ENCODE measurements at regions not wholly inside any gene's neighbourhood (a gene's known extent, or its start where the extent isn't known, plus 50 kb on each side); places are given as distances from the start of the nearest gene placed in this dataset.

DNA sequence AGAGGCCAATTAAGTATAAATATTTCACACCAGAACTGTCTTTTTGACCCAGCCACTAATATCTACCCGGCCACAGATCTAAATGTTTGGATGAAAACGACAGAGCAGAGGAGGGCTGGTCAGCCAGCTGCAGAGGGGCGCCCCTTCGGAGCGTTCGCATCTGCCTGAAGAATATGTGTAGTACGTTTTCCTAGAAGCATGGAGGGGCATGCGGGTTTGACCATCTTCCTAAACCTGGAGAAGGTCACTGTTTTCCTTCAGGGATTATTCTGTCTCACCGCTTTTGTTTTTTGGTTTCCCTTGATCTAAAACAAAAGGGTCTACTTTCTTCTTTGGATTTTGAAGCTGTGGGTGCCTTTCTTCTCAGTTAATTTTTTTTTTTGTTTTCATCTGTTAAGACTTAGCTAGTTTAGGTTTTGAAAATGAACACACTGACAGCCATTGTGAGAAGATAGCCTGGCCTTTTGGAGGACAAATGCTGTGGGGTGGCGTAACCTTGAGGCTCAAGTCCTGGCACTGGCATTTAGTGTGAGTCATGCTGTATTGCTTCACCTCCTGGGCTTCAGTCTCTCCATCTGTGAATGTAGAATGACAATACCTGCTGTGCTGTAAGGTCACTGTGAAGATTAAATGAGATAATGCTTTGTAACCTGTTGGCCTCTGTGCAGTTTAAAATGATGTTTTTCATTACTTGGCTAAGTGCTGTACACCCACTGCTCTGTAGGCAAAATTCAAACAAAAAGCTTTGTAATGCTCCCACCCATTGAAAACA, 74.1 kb upstream of the IRF2BP2 start:
- peak; percentile 9 for DNase-seq

GRCh38 chr1:234683127-234683860, 73.3 kb upstream of the IRF2BP2 start:
- no peak for DNase-seq

- DNase-seq = no peak
Measured at GRCh38 chr1:234681990-234682389, 72.0 kb upstream of the IRF2BP2 start.

- DNase-seq = no peak
Measured at GRCh38 chr1:234681065-234681464, 71.1 kb upstream of the IRF2BP2 start.

GRCh38 chr1:234680331-234680904, 70.4 kb upstream of the IRF2BP2 start:
- DNase-seq = no peak

- peak; percentile 58 for DNase-seq
Measured at GRCh38 chr1:234676103-234676594, 66.2 kb upstream of the IRF2BP2 start.

GRCh38 chr1:234675572-234675971, 65.6 kb upstream of the IRF2BP2 start:
- DNase-seq = no peak

GRCh38 chr1:234675006-234675405, 65.0 kb upstream of the IRF2BP2 start:
- no peak for DNase-seq

DNA sequence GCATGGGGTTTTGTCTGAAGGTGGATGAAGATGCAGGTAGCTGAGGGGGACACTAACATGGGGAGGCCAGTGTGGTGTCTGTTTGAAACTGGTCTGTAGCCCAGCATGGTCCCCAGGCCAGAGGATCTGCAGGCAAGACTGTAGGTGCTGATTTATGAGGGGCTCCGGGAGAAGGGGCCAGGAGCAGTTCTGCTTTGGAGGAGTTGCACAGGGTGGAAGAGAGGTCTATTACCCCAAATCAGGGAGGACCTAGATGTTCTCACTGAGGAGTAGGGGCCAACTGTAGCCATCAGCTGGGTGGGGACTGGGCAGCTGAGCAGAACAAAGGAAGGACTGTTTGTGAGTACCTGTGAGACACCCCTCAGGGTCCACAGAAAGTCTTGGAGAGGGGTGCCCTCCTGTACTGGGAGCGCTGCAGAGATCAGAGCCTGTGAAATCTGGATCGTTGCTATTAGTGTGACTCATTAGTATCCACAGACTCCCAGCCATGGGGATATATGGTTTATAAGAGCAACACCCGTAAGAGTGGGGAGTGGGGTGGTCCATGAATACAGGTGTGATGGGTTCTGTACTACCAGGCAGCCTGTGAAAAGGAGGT, 64.3 kb upstream of the IRF2BP2 start:
- DNase-seq = no peak

DNA sequence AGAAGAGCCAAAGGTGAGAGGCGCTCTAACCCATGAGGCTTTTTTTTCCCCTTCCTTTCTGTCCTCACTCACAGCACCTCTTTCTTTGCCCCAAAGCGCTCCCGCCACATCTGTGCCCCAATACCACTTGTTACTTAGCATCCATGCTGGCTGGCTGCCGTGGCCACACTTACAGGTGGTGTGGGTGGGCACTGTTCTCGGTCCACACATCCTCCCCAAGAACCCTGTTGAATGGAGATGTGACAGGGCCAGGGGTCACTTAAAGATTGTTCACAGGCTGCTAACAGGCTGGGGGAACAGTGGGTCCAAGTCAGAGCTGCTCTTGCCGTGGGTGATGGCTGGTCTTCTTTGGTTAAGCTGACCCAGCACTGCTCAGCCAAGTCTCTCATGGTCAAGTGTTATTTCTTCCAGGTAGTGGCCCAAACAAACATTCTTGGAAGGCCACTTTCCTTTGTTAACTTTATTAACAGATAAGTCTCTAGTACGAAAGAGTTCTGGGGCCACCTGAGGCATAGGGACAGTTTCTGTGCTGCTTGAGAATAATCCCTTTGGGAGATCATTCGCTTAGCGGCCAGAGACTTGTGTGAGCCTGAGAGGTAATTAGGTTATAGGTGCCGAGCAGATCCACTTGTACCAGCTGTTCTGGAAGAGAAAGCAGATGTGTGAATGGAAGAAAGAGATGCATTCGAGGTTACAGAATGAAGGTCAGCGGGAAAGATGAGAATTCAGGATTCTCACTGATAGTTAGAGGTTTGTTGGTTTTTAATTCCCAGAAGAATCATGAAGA, 62.6 kb upstream of the IRF2BP2 start:
- DNase-seq = no peak

GRCh38 chr1:234670967-234671626, 61.1 kb upstream of the IRF2BP2 start:
- DNase-seq = no peak

DNA sequence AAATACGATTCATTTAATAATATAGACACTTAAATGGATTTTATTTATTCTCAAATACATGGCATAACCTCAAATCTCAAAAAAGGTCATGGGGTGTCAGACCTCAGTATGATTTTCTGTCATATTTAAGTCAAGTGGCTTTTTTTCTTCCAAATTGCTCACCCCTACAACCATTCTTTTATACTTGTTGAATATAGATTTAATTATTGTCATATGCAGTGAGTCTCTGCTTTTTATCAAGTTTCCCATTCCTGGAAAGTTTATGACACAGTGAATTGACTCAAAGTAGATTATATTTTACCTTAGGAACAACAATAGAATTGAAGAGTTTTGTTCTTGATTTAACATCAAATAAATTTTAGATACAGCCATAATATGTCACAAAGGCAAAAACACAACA, 59.5 kb upstream of the IRF2BP2 start:
- DNase-seq = no peak

DNA sequence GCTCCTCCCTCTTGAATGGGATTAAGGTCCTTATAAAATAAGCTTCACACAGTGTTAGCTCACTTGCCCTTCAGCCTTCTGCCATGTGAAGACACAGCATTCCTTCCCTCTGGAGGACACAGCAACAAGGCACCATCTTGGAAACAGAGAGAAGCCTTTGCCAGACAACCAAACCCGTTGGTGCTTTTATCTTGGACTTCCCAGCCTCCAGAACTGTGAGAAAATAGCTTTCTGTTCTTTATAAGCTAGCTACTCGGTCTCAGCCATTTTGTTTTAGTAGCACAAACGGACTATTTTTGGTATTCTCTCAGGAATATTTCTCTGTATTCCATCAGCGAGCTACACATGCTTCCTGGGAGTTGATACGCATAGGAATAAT, 58.6 kb upstream of the IRF2BP2 start:
- DNase-seq = no peak

DNA sequence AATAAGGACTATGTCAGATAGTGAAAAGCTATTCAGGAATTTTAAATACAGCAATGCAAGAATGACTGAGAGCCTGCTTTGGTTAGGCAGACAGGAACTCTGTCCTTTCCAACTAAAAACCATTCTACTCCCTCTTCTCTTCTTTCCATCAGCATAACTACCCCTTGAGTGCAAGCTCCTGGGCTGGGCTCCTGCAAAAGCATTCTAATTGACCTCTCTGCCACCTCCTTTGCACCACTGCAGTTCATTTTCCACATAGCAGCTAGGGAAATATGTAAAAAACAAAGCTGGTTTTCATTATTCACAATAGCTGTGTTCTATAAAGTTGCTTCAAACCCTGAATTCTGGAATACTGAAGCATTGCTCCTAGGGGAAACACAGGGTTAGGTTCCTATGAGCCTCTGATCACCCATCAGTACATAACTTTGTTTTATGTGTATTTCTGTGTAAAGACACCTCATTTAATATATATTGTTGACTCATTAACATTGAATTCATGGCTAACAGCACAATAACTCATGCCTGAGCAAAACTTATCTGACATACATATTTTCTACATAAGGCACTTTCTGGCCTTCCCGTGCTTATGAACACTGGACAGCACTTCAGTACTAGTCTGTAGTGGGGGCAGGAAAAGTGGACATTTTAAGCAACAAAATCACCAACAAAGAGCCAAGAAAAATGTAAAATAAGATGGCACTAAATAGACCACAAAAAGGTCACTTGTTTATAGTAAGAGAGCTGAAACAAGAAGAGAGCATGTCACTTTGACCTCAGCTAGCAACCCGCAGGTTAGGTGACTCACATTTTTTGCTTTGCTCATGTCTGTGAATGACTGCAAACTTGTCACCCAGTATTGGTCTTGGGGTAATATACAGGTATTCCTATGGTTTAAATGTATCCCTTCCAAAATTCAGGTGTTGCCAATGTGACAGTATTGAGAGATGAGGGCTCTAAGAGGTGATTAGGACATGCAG, 57.9 kb upstream of the IRF2BP2 start:
- DNase-seq = no peak

- no peak for DNase-seq
Measured at GRCh38 chr1:234666761-234667160, 56.8 kb upstream of the IRF2BP2 start.

- DNase-seq = no peak
Measured at GRCh38 chr1:234665975-234666605, 56.1 kb upstream of the IRF2BP2 start.

DNA sequence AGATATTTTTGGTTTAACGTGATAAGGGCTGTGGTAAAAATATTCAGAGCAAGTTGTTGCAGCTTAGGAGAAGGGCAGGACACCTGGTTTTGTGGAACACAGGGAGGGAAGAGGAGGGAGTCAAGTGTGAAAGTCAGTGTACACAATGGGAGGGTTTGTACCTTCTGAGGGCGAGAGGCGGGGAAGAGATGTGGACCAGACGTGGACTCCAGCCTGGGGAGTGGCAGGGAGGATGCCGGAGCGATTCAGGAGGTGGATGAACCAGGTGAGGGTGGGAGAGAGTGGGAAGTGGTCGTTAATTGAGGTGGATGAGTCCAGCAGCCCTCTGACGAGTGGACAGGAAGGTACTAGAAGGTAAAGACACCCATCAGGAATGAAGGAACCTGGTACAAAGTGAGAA, 52.2 kb upstream of the IRF2BP2 start:
- DNase-seq = no peak

GRCh38 chr1:234661317-234661928, 51.4 kb upstream of the IRF2BP2 start:
- DNase-seq = no peak

DNA sequence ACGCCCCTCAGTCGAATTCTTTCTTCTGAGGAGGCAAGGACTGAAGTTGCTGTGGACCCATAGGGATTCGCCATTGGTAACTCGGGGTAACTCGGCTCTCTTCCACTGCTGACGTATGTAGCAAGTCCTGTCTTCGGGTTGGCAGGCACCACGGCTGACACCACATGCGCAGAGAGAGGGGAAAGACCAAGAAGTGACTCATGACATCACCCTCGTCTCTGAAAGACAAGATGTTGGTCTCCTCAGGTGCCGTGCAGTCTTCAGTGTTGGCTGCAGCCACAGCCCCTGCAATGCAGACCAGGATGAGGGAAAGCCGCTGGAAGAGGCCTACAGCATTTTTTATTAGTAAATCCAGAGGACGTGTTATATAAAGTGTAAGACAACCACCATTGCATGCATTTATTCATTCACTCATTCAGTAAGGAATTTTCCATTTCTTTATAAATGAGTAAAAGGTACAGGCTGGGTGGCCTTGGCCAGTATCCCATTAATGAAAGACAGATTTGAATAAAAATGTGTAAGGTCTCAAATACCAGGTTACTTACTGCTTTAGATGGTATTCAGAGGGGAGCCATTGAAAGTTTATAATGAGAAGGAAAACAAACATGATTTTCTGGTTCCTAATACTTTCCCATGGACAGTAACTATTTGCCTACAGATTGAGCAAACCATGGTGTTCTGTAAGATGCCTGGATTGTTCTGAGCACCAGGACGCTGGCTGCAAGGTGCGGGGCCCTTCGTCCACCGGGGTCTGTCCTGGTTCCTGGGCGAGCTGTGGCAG, 50.7 kb upstream of the IRF2BP2 start:
- DNase-seq = no peak

Measured in CD4-positive, alpha-beta T cell treated with Interleukin-10 for 1 hour (primary cell).